Body of pancreas (tissue), 4 donors: ENCODE measurements at regions not wholly inside any gene's neighbourhood (a gene's known extent, or its start where the extent isn't known, plus 50 kb on each side); places are given as distances from the start of the nearest gene placed in this dataset.

Experiments
- ATAC-seq: fragments of 150-250 bp; one replicate; pipeline ENCODE4 v1.9.1; 2016
- DNase-seq, 4 donors: peaks; one replicate each; pipeline ENCODE4 v3.0.0-alpha.2; 2019
- H3K27ac ChIP-seq, 4 donors: fragments of 200-600 bp; sonication (generic); 1 replicate in 3 of 4; 2 replicates in 1 of 4; pipeline versions ENCODE4 v1.5.1 to v1.6.1; 2016 to 2019; ENCODE audit warnings: mild to moderate bottlenecking in 1 of 4, mixed read lengths in 1 of 4, moderate library complexity in 1 of 4
- H3K27me3 ChIP-seq, 2 donors: fragments of 200-600 bp; sonication (generic); one replicate each; pipeline ENCODE4 v1.6.0; 2016; ENCODE audit warnings: mild to moderate bottlenecking in 1 of 2
- H3K36me3 ChIP-seq, 2 donors: fragments of 200-600 bp; sonication (generic); replicated peaks in 1 of 2; 2 replicates each; pipeline ENCODE4 v1.5.1; 2016; ENCODE audit warnings: low read depth in 2 of 2; ENCODE audit not compliant: insufficient read depth in 1 of 2
- H3K4me1 ChIP-seq: fragments of 200-600 bp; sonication (generic); one replicate; pipeline ENCODE4 v1.6.0; 2016
- H3K4me3 ChIP-seq, 2 donors: fragments of 200-600 bp; sonication (generic); 1 replicate in 1 of 2; 2 replicates in 1 of 2; pipeline ENCODE4 v1.5.1; 2016 to 2019
- H3K9me3 ChIP-seq, 3 donors: fragments of 200-600 bp; sonication (generic); 1 replicate in 2 of 3; 2 replicates in 1 of 3; pipeline ENCODE4 v1.5.1; 2016
- POLR2A ChIP-seq, 3 donors: fragments of 450-650 bp; IDR thresholded peaks; one replicate each; pipeline ENCODE4 v1.6.1; 2016; ENCODE audit warnings: antibody characterized with exemption in 3 of 3, mild to moderate bottlenecking in 2 of 3
- WGBS, 2 donors: methylation state at CpG; one replicate each; pipeline ENCODE4 v1.1.5; 2017; 5-methylcytosine and 5-hydroxymethylcytosine counted together
- intact Hi-C: fragments of 100-400 bp; cut with DNase I; formaldehyde crosslinking; loops from one replicate; pipeline ENCODE4 v1.15.1; 2023
- TF ChIP-seq, protein P1 (sequence below), 7 experiments: fragments of 450-650 bp in 4 of 7; fragments of 200-600 bp in 3 of 7; sonication (generic) in 3 of 7; IDR thresholded peaks; one replicate each; pipeline ENCODE4 v1.5.1; 2016 to 2019; ENCODE audit warnings: antibody characterized with exemption in 7 of 7

DNA sequence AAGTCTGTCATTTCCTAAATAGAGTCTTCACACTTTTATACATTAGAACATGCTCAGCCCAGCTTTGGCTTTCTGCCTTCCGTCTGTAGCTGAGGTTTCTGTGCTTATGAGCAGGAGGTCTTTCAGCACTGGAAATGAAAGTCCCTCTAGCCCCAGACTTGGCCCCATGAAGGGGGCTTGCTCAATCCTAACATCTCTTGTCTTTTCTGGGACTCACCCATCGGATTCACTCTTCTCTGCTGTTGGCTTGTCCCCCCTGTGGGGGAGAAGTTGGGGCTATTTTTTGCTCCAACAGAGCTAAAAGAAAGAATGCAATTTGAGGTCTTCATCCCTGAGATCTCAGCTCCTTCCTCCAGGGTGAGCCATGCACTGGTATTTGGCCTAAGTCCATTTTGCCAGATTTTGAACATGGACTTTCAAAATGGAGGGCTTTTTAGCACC is 177.7 kb downstream of the MRPL14 start:
- no peak for ATAC-seq
- Histone ChIP-seq H3K27me3 (no peaks in the 10 kb centered on the region), H3K27ac (no peak overlapping the region), H3K4me1 (peaks cover 20% of the 10 kb centered on the region), H3K36me3 (no peaks in the 10 kb centered on the region), H3K4me3 (no peak overlapping the region), H3K9me3 (no peaks in the 10 kb centered on the region)
- 87 to 93% methylated on average over 2 of the region's 2 CpGs for WGBS, 2 donors
- TF ChIP-seq, protein P1, sequence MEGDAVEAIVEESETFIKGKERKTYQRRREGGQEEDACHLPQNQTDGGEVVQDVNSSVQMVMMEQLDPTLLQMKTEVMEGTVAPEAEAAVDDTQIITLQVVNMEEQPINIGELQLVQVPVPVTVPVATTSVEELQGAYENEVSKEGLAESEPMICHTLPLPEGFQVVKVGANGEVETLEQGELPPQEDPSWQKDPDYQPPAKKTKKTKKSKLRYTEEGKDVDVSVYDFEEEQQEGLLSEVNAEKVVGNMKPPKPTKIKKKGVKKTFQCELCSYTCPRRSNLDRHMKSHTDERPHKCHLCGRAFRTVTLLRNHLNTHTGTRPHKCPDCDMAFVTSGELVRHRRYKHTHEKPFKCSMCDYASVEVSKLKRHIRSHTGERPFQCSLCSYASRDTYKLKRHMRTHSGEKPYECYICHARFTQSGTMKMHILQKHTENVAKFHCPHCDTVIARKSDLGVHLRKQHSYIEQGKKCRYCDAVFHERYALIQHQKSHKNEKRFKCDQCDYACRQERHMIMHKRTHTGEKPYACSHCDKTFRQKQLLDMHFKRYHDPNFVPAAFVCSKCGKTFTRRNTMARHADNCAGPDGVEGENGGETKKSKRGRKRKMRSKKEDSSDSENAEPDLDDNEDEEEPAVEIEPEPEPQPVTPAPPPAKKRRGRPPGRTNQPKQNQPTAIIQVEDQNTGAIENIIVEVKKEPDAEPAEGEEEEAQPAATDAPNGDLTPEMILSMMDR (IDR thresholded peaks at IDR 0.05), result no peak
- TF ChIP-seq POLR2A (IDR thresholded peaks at IDR 0.05), result no peak
- no peak for DNase-seq
- intact Hi-C loops, result no loop called here

DNA sequence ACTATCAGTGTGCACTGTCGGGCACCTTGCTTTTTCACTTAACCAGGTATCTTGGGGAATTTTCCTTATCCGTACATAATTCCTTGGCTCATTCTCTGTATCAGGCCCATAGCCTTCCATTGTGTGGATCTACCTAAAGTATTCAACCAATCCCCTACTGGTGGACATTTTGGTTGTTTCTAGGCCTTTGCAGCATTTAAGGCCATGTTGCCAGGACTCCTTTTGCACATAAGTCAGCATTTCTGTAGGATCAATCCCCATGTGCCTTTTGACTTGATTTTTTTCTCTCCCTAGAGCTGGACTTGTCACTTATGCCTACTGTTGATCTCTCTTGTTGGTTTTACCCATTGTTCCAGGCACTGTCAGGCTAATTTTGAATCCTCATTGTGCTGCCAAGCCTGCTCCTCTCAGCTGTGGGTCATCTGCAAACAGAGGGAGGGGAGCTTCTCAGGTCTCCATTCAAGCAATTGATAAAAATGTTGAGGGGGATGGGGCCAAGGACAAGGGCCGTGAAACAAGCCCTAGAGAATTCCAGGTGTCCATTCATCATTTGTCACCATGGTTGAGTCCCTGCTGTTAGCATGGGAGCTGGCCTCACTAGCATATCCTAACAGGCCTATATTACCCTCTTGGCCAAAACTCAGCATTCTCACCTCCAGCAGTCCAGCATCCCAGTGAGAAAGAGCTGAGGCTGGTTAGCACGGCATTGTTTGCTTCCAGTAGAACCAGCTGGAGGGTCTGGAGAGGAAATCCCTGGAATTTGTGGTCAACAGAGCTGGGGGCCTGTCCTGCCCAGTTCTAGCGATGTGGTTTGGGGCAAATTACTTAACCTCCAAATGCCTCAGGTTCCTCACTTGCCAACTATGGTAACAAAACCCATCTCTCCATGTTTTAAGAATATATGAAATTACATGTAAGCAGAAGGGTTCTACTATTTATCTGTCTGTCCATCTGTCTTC is 178.4 kb downstream of the MRPL14 start:
- no peak overlapping the region for H3K27ac ChIP-seq
- peaks cover 13% of the 10 kb centered on the region for H3K4me1 ChIP-seq
- H3K4me3 ChIP-seq, result no peak overlapping the region
- H3K36me3 ChIP-seq, result no peaks in the 10 kb centered on the region
- WGBS, 2 donors, result 83 to 90% methylated on average over 5 of the region's 5 CpGs
- intact Hi-C loops, result no loop called here
- ATAC-seq (no peak), DNase-seq (no peak)
- H3K27me3 ChIP-seq, result no peaks in the 10 kb centered on the region
- TF ChIP-seq, protein P1 (IDR thresholded peaks at IDR 0.05), result no peak
- no peak for TF ChIP-seq POLR2A (IDR thresholded peaks at IDR 0.05)
- H3K9me3 ChIP-seq, result no peaks in the 10 kb centered on the region

GRCh38 chr6:43947860-43948259 is 177.8 kb downstream of the VEGFA start:
- no peak overlapping the region for H3K4me3 ChIP-seq
- no peak for DNase-seq
- H3K9me3 ChIP-seq, result no peaks in the 10 kb centered on the region
- 95 to 97% methylated on average over 3 of the region's 3 CpGs for WGBS, 2 donors
- TF ChIP-seq, protein P1 (IDR thresholded peaks at IDR 0.05), result no peak
- no peak for TF ChIP-seq POLR2A (IDR thresholded peaks at IDR 0.05)
- H3K27ac ChIP-seq, result no peak overlapping the region
- peaks cover 9% of the 10 kb centered on the region for H3K4me1 ChIP-seq
- no peaks in the 10 kb centered on the region for H3K27me3 ChIP-seq
- H3K36me3 ChIP-seq, result no peaks in the 10 kb centered on the region
- ATAC-seq, result no peak
- intact Hi-C loops, result no loop called here

- no peaks in the 10 kb centered on the region for H3K27me3 ChIP-seq
- TF ChIP-seq, protein P1 (IDR thresholded peaks at IDR 0.05), result no peak
- TF ChIP-seq POLR2A (IDR thresholded peaks at IDR 0.05), result no peak
- H3K36me3 ChIP-seq, result no peaks in the 10 kb centered on the region
- intact Hi-C loops, result no loop called here
- H3K27ac ChIP-seq, result no peak overlapping the region
- no peak for DNase-seq
- 81 to 92% methylated on average over 4 of the region's 4 CpGs for WGBS, 2 donors
- ATAC-seq, result no peak
- peaks cover 9% of the 10 kb centered on the region for H3K4me1 ChIP-seq
- no peaks in the 10 kb centered on the region for H3K9me3 ChIP-seq
- no peak overlapping the region for H3K4me3 ChIP-seq
Observed at GRCh38 chr6:43946641-43947363, 176.8 kb downstream of the VEGFA start.
